ENCODE measurements at regions not wholly inside any gene's neighbourhood (a gene's known extent, or its start where the extent isn't known, plus 50 kb on each side); places are given as distances from the start of the nearest gene placed in this dataset.
A peak's percentile ranks its signal among the peaks of the same experiment; 100 is the strongest.

GRCh38 chr20:60516442-60516841 lies 558.2 kb downstream of the CDH26 start:
- TF ChIP-seq CTCF (IDR thresholded peaks at IDR 0.05; ENCODE audit: control extremely low read depth, extremely low read depth), result no peak
- WGBS, 2 donors, result 82 to 92% methylated on average over 2 of the region's 2 CpGs
- no peaks in the 10 kb centered on the region for H3K36me3 ChIP-seq (ENCODE audit: control insufficient read depth in 4 of 4, insufficient read depth in 4 of 4, low read length in 4 of 4)
- H3K9ac ChIP-seq (ENCODE audit: insufficient read depth in 1 of 2, low read length in 2 of 2), result no peak overlapping the region
- peaks cover 0 to 34% (median 0%) of the 10 kb centered on the region in 5 donors for H3K4me1 ChIP-seq (ENCODE audit: control insufficient read depth in 5 of 5, insufficient read depth in 5 of 5, low read length in 5 of 5)
- ATAC-seq (ENCODE audit: insufficient read depth, low FRiP score) (no peak), DNase-seq (no peak)
- H3K4me3 ChIP-seq, result no peak overlapping the region
- H3K27me3 ChIP-seq (ENCODE audit: control insufficient read depth in 3 of 3, insufficient read depth in 3 of 3, low read length in 2 of 3), result no peaks in the 10 kb centered on the region
- peaks cover 0 to 2% (median 0%) of the 10 kb centered on the region in 4 donors for H3K9me3 ChIP-seq (ENCODE audit: control insufficient read depth in 4 of 4, insufficient read depth in 3 of 4, low read length in 3 of 4)
- no peak overlapping the region for H3K27ac ChIP-seq (ENCODE audit: low read depth in 1 of 2, low read length in 1 of 2)

- Histone ChIP-seq H3K4me3 (no peak overlapping the region), H3K4me1 (ENCODE audit: control insufficient read depth in 5 of 5, insufficient read depth in 5 of 5, low read length in 5 of 5) (peaks cover 0 to 19% (median 0%) of the 10 kb centered on the region in 5 donors), H3K9me3 (ENCODE audit: control insufficient read depth in 4 of 4, insufficient read depth in 3 of 4, low read length in 3 of 4) (no peaks in the 10 kb centered on the region), H3K27ac (ENCODE audit: low read depth in 1 of 2, low read length in 1 of 2) (no peak overlapping the region), H3K27me3 (ENCODE audit: control insufficient read depth in 3 of 3, insufficient read depth in 3 of 3, low read length in 2 of 3) (no peaks in the 10 kb centered on the region), H3K9ac (ENCODE audit: insufficient read depth in 1 of 2, low read length in 2 of 2) (no peak overlapping the region), H3K36me3 (ENCODE audit: control insufficient read depth in 4 of 4, insufficient read depth in 4 of 4, low read length in 4 of 4) (no peaks in the 10 kb centered on the region)
- no peak for ATAC-seq (ENCODE audit: insufficient read depth, low FRiP score)
- WGBS, 2 donors, result 66 to 82% methylated on average over 1 of the region's 1 CpG
- TF ChIP-seq CTCF (IDR thresholded peaks at IDR 0.05; ENCODE audit: control extremely low read depth, extremely low read depth), result no peak
- peak; percentile 52 to 92 (median 88) for DNase-seq
Measured at GRCh38 chr20:60518022-60518421, 559.8 kb downstream of the CDH26 start.

- WGBS, 2 donors, result 90 to 93% methylated on average over 2 of the region's 2 CpGs
- Histone ChIP-seq H3K27ac (ENCODE audit: low read depth in 1 of 2, low read length in 1 of 2) (no peak overlapping the region), H3K36me3 (ENCODE audit: control insufficient read depth in 4 of 4, insufficient read depth in 4 of 4, low read length in 4 of 4) (no peaks in the 10 kb centered on the region), H3K9me3 (ENCODE audit: control insufficient read depth in 4 of 4, insufficient read depth in 3 of 4, low read length in 3 of 4) (peaks cover 0 to 2% (median 0%) of the 10 kb centered on the region in 4 donors), H3K27me3 (ENCODE audit: control insufficient read depth in 3 of 3, insufficient read depth in 3 of 3, low read length in 2 of 3) (no peaks in the 10 kb centered on the region), H3K4me1 (ENCODE audit: control insufficient read depth in 5 of 5, insufficient read depth in 5 of 5, low read length in 5 of 5) (peaks cover 0 to 9% (median 0%) of the 10 kb centered on the region in 5 donors), H3K9ac (ENCODE audit: insufficient read depth in 1 of 2, low read length in 2 of 2) (no peak overlapping the region), H3K4me3 (no peak overlapping the region)
- no peak for DNase-seq
- no peak for ATAC-seq (ENCODE audit: insufficient read depth, low FRiP score)
- no peak for TF ChIP-seq CTCF (IDR thresholded peaks at IDR 0.05; ENCODE audit: control extremely low read depth, extremely low read depth)
Measured at GRCh38 chr20:60525397-60525796, 567.2 kb downstream of the CDH26 start.

GRCh38 chr20:60527656-60528055 lies 569.4 kb downstream of the CDH26 start:
- H3K27me3 ChIP-seq (ENCODE audit: control insufficient read depth in 3 of 3, insufficient read depth in 3 of 3, low read length in 2 of 3), result no peaks in the 10 kb centered on the region
- H3K9me3 ChIP-seq (ENCODE audit: control insufficient read depth in 4 of 4, insufficient read depth in 3 of 4, low read length in 3 of 4), result peaks cover 0 to 2% (median 0%) of the 10 kb centered on the region in 4 donors
- ATAC-seq (ENCODE audit: insufficient read depth, low FRiP score), result no peak
- no peak overlapping the region for H3K4me3 ChIP-seq
- H3K36me3 ChIP-seq (ENCODE audit: control insufficient read depth in 4 of 4, insufficient read depth in 4 of 4, low read length in 4 of 4), result no peaks in the 10 kb centered on the region
- H3K27ac ChIP-seq (ENCODE audit: low read depth in 1 of 2, low read length in 1 of 2), result no peak overlapping the region
- H3K9ac ChIP-seq (ENCODE audit: insufficient read depth in 1 of 2, low read length in 2 of 2), result no peak overlapping the region
- peaks cover 0 to 9% (median 0%) of the 10 kb centered on the region in 5 donors for H3K4me1 ChIP-seq (ENCODE audit: control insufficient read depth in 5 of 5, insufficient read depth in 5 of 5, low read length in 5 of 5)
- 59 to 64% methylated on average over 7 of the region's 7 CpGs for WGBS, 2 donors
- DNase-seq, result no peak
- TF ChIP-seq CTCF (IDR thresholded peaks at IDR 0.05; ENCODE audit: control extremely low read depth, extremely low read depth), result no peak

Data from lung (tissue), 11 donors.